ENCODE measurements at regions not wholly inside any gene's neighbourhood (a gene's known extent, or its start where the extent isn't known, plus 50 kb on each side); places are given as distances from the start of the nearest gene placed in this dataset.

DNA sequence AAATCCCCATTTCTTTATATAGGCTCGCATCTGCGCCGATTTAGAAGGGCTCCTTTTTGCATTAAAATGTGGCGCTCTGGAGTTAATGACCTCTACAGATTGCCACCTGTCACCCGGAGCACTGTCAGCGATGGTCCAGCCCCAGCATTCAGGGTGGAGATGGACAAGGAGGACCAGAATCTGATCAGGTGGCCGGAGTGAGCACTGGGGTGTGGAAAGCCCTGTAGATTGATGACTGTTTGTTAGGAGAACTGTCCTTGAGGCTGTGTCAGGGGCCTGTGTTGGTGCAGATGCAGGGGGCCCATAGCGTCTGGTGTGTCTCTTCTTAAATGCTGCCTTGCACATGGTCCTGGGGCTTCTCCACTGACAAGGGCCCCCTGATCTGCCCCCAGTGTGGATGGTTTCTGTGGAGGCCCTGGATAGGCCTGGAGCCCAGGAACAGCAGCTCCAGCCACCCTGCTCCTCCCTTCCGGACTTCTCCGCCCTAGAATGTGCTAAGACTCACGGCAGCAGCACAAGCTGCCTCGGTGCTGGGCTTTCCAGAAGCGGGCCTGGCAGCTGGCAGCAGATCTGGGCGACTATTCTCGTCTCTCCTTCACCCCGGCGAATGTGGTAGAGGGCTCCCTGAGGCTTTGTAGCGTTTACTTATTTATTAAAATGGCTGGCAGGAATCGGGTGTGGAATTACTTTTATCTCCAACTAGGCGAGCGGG is 1333.3 kb downstream of the BRD1 start:
- Histone ChIP-seq H3K79me2 (ENCODE audit: insufficient read depth, low read length) (no peaks in the 10 kb centered on the region), H3K27me3 (ENCODE audit: low read length) (no peaks in the 10 kb centered on the region), H4K20me1 (ENCODE audit: low read depth, low read length) (no peaks in the 10 kb centered on the region), H3K4me2 (ENCODE audit: low read depth, low read length, poor library complexity, severe bottlenecking) (no peak overlapping the region), H2AFZ (ENCODE audit: low read depth, low read length, severe bottlenecking) (no peak overlapping the region), H3K9me3 (ENCODE audit: insufficient read depth, low read length) (no peaks in the 10 kb centered on the region), H3K9me2 (replicated peaks; ENCODE audit: insufficient read depth, low read length) (no peaks in the 10 kb centered on the region), H3K4me3 (ENCODE audit: insufficient read depth, low read length, poor library complexity, severe bottlenecking) (no peak overlapping the region), H3K36me3 (ENCODE audit: low read length) (no peaks in the 10 kb centered on the region), H3F3A (ENCODE audit: insufficient read depth) (no peaks in the 10 kb centered on the region), H3K9ac (ENCODE audit: low read length) (no peak overlapping the region), H3K27ac (ENCODE audit: low read depth, low read length) (no peak overlapping the region)
- no peak for TF ChIP-seq EZH2phosphoT487 (conservative IDR thresholded peaks at IDR 0.05; ENCODE audit: low read length)
- TF ChIP-seq, protein P1, sequence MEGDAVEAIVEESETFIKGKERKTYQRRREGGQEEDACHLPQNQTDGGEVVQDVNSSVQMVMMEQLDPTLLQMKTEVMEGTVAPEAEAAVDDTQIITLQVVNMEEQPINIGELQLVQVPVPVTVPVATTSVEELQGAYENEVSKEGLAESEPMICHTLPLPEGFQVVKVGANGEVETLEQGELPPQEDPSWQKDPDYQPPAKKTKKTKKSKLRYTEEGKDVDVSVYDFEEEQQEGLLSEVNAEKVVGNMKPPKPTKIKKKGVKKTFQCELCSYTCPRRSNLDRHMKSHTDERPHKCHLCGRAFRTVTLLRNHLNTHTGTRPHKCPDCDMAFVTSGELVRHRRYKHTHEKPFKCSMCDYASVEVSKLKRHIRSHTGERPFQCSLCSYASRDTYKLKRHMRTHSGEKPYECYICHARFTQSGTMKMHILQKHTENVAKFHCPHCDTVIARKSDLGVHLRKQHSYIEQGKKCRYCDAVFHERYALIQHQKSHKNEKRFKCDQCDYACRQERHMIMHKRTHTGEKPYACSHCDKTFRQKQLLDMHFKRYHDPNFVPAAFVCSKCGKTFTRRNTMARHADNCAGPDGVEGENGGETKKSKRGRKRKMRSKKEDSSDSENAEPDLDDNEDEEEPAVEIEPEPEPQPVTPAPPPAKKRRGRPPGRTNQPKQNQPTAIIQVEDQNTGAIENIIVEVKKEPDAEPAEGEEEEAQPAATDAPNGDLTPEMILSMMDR (IDR thresholded peaks at IDR 0.05; ENCODE audit: insufficient read depth, low read length, poor library complexity, severe bottlenecking) = no peak

GRCh38 chr22:48493733-48494132 is 1333.9 kb downstream of the BRD1 start:
- Histone ChIP-seq H3K9me2 (replicated peaks; ENCODE audit: insufficient read depth, low read length) (no peaks in the 10 kb centered on the region), H3K27ac (ENCODE audit: low read depth, low read length) (no peak overlapping the region), H3K79me2 (ENCODE audit: insufficient read depth, low read length) (no peaks in the 10 kb centered on the region)

DNA sequence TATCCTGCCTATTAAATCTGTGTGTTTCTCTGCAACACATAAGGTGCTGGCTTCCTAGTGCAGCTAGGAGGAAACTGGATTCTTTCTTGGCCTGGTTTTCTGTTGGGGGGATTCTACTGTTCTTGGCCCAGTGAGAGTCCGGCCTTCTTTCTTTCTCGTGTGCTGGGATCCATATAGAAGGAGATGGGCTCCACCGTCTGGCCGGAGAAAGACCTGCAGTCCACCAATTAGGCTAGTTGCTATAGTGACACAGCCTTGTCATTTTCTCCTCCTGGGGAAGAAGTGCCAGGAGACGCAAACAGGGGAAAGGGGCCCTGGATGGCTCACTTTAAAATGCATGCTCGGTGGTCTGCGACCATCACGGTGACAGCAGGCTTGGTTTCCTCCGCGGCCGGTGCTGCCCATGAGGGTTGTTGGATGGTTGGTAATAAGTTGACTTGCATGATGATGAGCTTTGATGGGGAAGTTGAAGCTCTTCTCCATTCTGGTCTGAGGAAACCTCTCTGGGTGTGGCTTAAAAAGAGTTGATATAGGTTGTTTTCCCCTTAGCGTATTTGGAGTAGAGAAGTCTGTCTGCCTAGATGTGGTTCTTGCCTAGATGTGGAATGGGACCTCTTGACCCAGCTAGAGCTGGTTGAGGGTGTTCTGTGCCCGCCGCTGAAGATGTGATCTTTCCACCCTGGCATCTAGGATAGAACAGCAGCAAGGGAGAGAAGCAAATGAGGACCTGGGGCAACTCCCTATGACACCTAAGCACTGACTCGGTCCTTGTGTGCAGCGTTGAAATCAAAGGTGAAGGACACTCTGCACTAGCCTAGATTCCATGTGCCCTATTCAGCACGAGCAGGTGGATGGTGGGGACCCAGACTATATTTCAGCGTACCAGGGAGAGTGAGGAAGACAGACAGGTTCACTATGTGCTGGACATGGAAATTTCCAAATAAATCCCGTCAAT is 1335.0 kb downstream of the BRD1 start:
- Histone ChIP-seq H2AFZ (ENCODE audit: low read depth, low read length, severe bottlenecking) (no peak overlapping the region), H3K79me2 (ENCODE audit: insufficient read depth, low read length) (no peaks in the 10 kb centered on the region), H3K4me2 (ENCODE audit: low read depth, low read length, poor library complexity, severe bottlenecking) (no peak overlapping the region), H3F3A (ENCODE audit: insufficient read depth) (no peaks in the 10 kb centered on the region), H3K9me2 (replicated peaks; ENCODE audit: insufficient read depth, low read length) (no peaks in the 10 kb centered on the region), H3K4me3 (ENCODE audit: insufficient read depth, low read length, poor library complexity, severe bottlenecking) (no peak overlapping the region), H4K20me1 (ENCODE audit: low read depth, low read length) (no peaks in the 10 kb centered on the region), H3K27ac (ENCODE audit: low read depth, low read length) (no peak overlapping the region), H3K27me3 (ENCODE audit: low read length) (no peaks in the 10 kb centered on the region), H3K9me3 (ENCODE audit: insufficient read depth, low read length) (no peaks in the 10 kb centered on the region), H3K36me3 (ENCODE audit: low read length) (no peaks in the 10 kb centered on the region), H3K9ac (ENCODE audit: low read length) (no peak overlapping the region)
- TF ChIP-seq, protein P1 (IDR thresholded peaks at IDR 0.05; ENCODE audit: insufficient read depth, low read length, poor library complexity, severe bottlenecking) = peak; percentile 89
- TF ChIP-seq EZH2phosphoT487 (conservative IDR thresholded peaks at IDR 0.05; ENCODE audit: low read length) = no peak

More at GRCh38 chr22:48493733-48494132, 1333.9 kb downstream of the BRD1 start:
- Histone ChIP-seq H2AFZ (ENCODE audit: low read depth, low read length, severe bottlenecking) (no peak overlapping the region), H3K4me2 (ENCODE audit: low read depth, low read length, poor library complexity, severe bottlenecking) (no peak overlapping the region), H3K9ac (ENCODE audit: low read length) (no peak overlapping the region), H4K20me1 (ENCODE audit: low read depth, low read length) (no peaks in the 10 kb centered on the region), H3F3A (ENCODE audit: insufficient read depth) (no peaks in the 10 kb centered on the region), H3K27me3 (ENCODE audit: low read length) (no peaks in the 10 kb centered on the region), H3K36me3 (ENCODE audit: low read length) (no peaks in the 10 kb centered on the region), H3K9me3 (ENCODE audit: insufficient read depth, low read length) (no peaks in the 10 kb centered on the region), H3K4me3 (ENCODE audit: insufficient read depth, low read length, poor library complexity, severe bottlenecking) (no peak overlapping the region)
- TF ChIP-seq, protein P1 (IDR thresholded peaks at IDR 0.05; ENCODE audit: insufficient read depth, low read length, poor library complexity, severe bottlenecking) = no peak
- TF ChIP-seq EZH2phosphoT487 (conservative IDR thresholded peaks at IDR 0.05; ENCODE audit: low read length) = no peak
